K562 (cell line): ENCODE measurements at regions not wholly inside any gene's neighbourhood (a gene's known extent, or its start where the extent isn't known, plus 50 kb on each side); places are given as distances from the start of the nearest gene placed in this dataset.

Source experiments
- ATAC-seq: fragments of 200-7000 bp; cut with Tn5 transposase; 3 replicates; pipeline ENCODE4 v1.9.1; 2020; ENCODE audit warnings: moderate library complexity
- BruUV-seq: library from RNA; stranded (reverse); fragments of 400-500 nt; replicated peaks from 2 replicates; lab custom pipeline; 2021; lab: Mats Ljungman, UMichigan
- CTCF ChIA-PET: fragments of 300-600 bp; formaldehyde crosslinking; extraction: SDS; loops from one replicate; lab custom pipeline; 2021; ENCODE audit warnings: low intra/inter-chr PET ratio; lab: Yijun Ruan, JAX
- POLR2A ChIA-PET: fragments of 300-600, 350-650 bp; sonication (Branson Sonifier 250); formaldehyde crosslinking; extraction: SDS; loops from one replicate; lab custom pipeline; 2021; ENCODE audit warnings: antibody characterized with exemption, inconsistent platforms; lab: Yijun Ruan, JAX
- DNase-seq, 4 experiments: peaks; one replicate each; pipeline versions ENCODE4 v3.0.0 to v3.0.0-alpha.2; 2011 to 2018; ENCODE audit warnings: low spot score in 3 of 4, mixed read lengths in 3 of 4; ENCODE audit errors: extremely low read depth in 1 of 4
- FAIRE-seq: peaks from 2 replicates; lab custom pipeline; 2011; peaks lifted over from hg19 to GRCh38; lab: Jason Lieb, UNC
- H2AFZ ChIP-seq: 2 replicates; pipeline ENCODE4 v1.6.0; 2011; ENCODE audit warnings: low read depth, low read length, control low read depth, inconsistent platforms
- H3K27ac ChIP-seq: fragments of 200-600 bp; 3 replicates; pipeline ENCODE4 v1.8.0; 2011; ENCODE audit warnings: low read depth, mild to moderate bottlenecking, control low read depth, inconsistent platforms, low read length, moderate library complexity, mixed read lengths; ENCODE audit errors: extremely low read depth
- H3K27me3 ChIP-seq, 2 experiments: fragments of 300-600 bp in 1 of 2; 2 replicates in 1 of 2; 3 replicates in 1 of 2; pipeline versions ENCODE4 v1.6.0 to v1.8.0; 2011; ENCODE audit warnings: inconsistent platforms in 2 of 2, low read length in 2 of 2, mild to moderate bottlenecking in 1 of 2, mixed read lengths in 1 of 2, moderate library complexity in 1 of 2; ENCODE audit not compliant: control insufficient read depth in 2 of 2, insufficient read depth in 2 of 2
- H3K36me3 ChIP-seq: fragments of 300-600 bp; 3 replicates; pipeline ENCODE4 v1.8.0; 2011; ENCODE audit warnings: mild to moderate bottlenecking, low read length, inconsistent platforms; ENCODE audit not compliant: control insufficient read depth, insufficient read depth
- H3K4me1 ChIP-seq, 2 experiments: fragments of 200-600 bp in 1 of 2; replicated peaks in 1 of 2; 2 replicates in 1 of 2; 3 replicates in 1 of 2; pipeline versions ENCODE4 v1.5.1 to v1.8.0; 2011; ENCODE audit warnings: inconsistent platforms in 2 of 2, low read length in 2 of 2, mild to moderate bottlenecking in 1 of 2, mixed read lengths in 1 of 2, moderate library complexity in 1 of 2; ENCODE audit not compliant: control insufficient read depth in 2 of 2, insufficient read depth in 2 of 2
- H3K4me2 ChIP-seq: 2 replicates; pipeline ENCODE4 v1.6.1; 2011; ENCODE audit warnings: low read length, control low read depth, inconsistent platforms, mixed read lengths; ENCODE audit not compliant: insufficient read depth
- H3K4me3 ChIP-seq: fragments of 200-600 bp; sonication (generic), shearing (Covaris generic); 2 replicates; pipeline ENCODE4 v1.5.1; 2016; ENCODE audit warnings: control low read depth, inconsistent platforms
- H3K79me2 ChIP-seq: fragments of 200-600 bp; 3 replicates; pipeline ENCODE4 v1.8.0; 2011; ENCODE audit warnings: low read length, inconsistent platforms; ENCODE audit not compliant: control insufficient read depth, insufficient read depth
- H3K9ac ChIP-seq, 2 experiments: 2 replicates each; pipeline versions ENCODE4 v1.6.0 to v1.6.1; 2011; ENCODE audit warnings: low read depth in 2 of 2, low read length in 2 of 2, control low read depth in 1 of 2, inconsistent platforms in 1 of 2, mild to moderate bottlenecking in 1 of 2, mixed read lengths in 1 of 2; ENCODE audit not compliant: insufficient read depth in 1 of 2
- H3K9me1 ChIP-seq: one replicate; pipeline ENCODE4 v1.6.0; 2011; ENCODE audit warnings: inconsistent platforms, mild to moderate bottlenecking, low read length, moderate library complexity; ENCODE audit not compliant: control insufficient read depth, insufficient read depth
- H3K9me3 ChIP-seq: replicated peaks from 2 replicates; pipeline ENCODE4 v1.5.1; 2011; ENCODE audit warnings: low read depth, low read length, inconsistent platforms; ENCODE audit not compliant: control insufficient read depth, insufficient read depth
- H4K20me1 ChIP-seq: replicated peaks from 2 replicates; pipeline ENCODE4 v1.6.1; 2011; ENCODE audit warnings: low read length, inconsistent platforms, mixed read lengths; ENCODE audit not compliant: control insufficient read depth, insufficient read depth
- E2F3 ChIP-seq: fragments of 250-450 bp; sonication (Bioruptor Pico); IDR thresholded peaks from 2 replicates; pipeline ENCODE4 v1.4.0; 2020; ENCODE audit warnings: mild to moderate bottlenecking
- ZBTB7A ChIP-seq: IDR thresholded peaks from 2 replicates; pipeline ENCODE4 v1.6.1; 2011; ENCODE audit warnings: low read depth, mild to moderate bottlenecking, low read length, moderate library complexity, borderline replicate concordance; ENCODE audit not compliant: control insufficient read depth
- WGBS: fragments of 100-300 bp; shearing (Covaris generic); methylation state at CpG from one replicate; pipeline ENCODE4 v1.1.6; 2016; ENCODE audit warnings: low coverage, mixed read lengths; ENCODE audit not compliant: insufficient coverage; ENCODE audit errors: missing lambda C conversion rate; 5-methylcytosine and 5-hydroxymethylcytosine counted together
- in situ Hi-C: fragments of 300-500 bp; cut with MboI; formaldehyde crosslinking; loops from 4 replicates; pipeline ENCODE4 v1.15.0; 2018; ENCODE audit warnings: inconsistent platforms, mixed read lengths
- intact Hi-C: fragments of 100-400 bp; cut with micrococcal nuclease; formaldehyde crosslinking; loops from 2 replicates; pipeline ENCODE4 v1.14.2; 2022
- TF ChIP-seq, protein P1 (sequence below): sonication (generic); formaldehyde crosslinking; IDR thresholded peaks from 2 replicates; pipeline ENCODE4 v1.8.0; 2022; ENCODE audit warnings: mild to moderate bottlenecking, missing genetic modification reagents
- TF ChIP-seq, protein P2 (sequence below): IDR thresholded peaks from 2 replicates; pipeline ENCODE4 v1.6.1; 2011; ENCODE audit warnings: borderline replicate concordance, low read depth, mild to moderate bottlenecking, moderate library complexity, low read length; ENCODE audit not compliant: insufficient read depth, poor library complexity, severe bottlenecking

- no peak for ATAC-seq
- POLR2A ChIA-PET = no interaction called here
- Histone ChIP-seq H2AFZ (no peak overlapping the region), H3K27ac (no peak overlapping the region), H3K9me3 (no peaks in the 10 kb centered on the region), H3K4me3 (no peak overlapping the region), H3K4me2 (no peak overlapping the region), H3K9me1 (no peaks in the 10 kb centered on the region), H3K4me1 (no peaks in the 10 kb centered on the region), H4K20me1 (no peaks in the 10 kb centered on the region), H3K27me3 (no peaks in the 10 kb centered on the region; a peak in 1 of 5 replicates), H3K79me2 (no peaks in the 10 kb centered on the region), H3K36me3 (no peaks in the 10 kb centered on the region), H3K9ac (no peak overlapping the region)
- in situ Hi-C loops = no loop called here
- CTCF ChIA-PET = no interaction called here
- no peak for FAIRE-seq
- TF ChIP-seq, protein P1, sequence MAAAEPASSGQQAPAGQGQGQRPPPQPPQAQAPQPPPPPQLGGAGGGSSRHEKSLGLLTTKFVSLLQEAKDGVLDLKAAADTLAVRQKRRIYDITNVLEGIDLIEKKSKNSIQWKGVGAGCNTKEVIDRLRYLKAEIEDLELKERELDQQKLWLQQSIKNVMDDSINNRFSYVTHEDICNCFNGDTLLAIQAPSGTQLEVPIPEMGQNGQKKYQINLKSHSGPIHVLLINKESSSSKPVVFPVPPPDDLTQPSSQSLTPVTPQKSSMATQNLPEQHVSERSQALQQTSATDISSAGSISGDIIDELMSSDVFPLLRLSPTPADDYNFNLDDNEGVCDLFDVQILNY (CRISPR knock-in tag) = no peak
- no peak for TF ChIP-seq ZBTB7A
- intact Hi-C loops = no loop called here
- DNase-seq = no peak
- WGBS = 2% methylated on average over 17 of the region's 24 CpGs
- BruUV-seq = no TSS peak
These were observed 1136.9 kb downstream of the BRD1 start for GRCh38 chr22:48690583-48691317.

GRCh38 chr22:48689206-48689605 is 1138.5 kb downstream of the BRD1 start:
- WGBS = under 1% methylated on average over 12 of the region's 18 CpGs
- no peaks in the 10 kb centered on the region for H3K9me1 ChIP-seq
- no peaks in the 10 kb centered on the region for H3K4me1 ChIP-seq
- H3K9ac ChIP-seq = no peak overlapping the region
- no TSS peak for BruUV-seq
- H3K9me3 ChIP-seq = no peaks in the 10 kb centered on the region
- no peak for DNase-seq
- no peaks in the 10 kb centered on the region for H4K20me1 ChIP-seq
- no peaks in the 10 kb centered on the region; a peak in 1 of 5 replicates for H3K27me3 ChIP-seq
- no peak overlapping the region for H3K4me2 ChIP-seq
- ChIA-PET POLR2A (no interaction called here), CTCF (no interaction called here)
- FAIRE-seq = no peak
- TF ChIP-seq E2F3 = no peak
- TF ChIP-seq, protein P2, sequence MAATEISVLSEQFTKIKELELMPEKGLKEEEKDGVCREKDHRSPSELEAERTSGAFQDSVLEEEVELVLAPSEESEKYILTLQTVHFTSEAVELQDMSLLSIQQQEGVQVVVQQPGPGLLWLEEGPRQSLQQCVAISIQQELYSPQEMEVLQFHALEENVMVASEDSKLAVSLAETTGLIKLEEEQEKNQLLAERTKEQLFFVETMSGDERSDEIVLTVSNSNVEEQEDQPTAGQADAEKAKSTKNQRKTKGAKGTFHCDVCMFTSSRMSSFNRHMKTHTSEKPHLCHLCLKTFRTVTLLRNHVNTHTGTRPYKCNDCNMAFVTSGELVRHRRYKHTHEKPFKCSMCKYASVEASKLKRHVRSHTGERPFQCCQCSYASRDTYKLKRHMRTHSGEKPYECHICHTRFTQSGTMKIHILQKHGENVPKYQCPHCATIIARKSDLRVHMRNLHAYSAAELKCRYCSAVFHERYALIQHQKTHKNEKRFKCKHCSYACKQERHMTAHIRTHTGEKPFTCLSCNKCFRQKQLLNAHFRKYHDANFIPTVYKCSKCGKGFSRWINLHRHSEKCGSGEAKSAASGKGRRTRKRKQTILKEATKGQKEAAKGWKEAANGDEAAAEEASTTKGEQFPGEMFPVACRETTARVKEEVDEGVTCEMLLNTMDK = no peak
- no peak overlapping the region for H3K4me3 ChIP-seq
- in situ Hi-C loops (no loop called here), intact Hi-C loops (no loop called here)
- no peaks in the 10 kb centered on the region for H3K36me3 ChIP-seq
- no peak overlapping the region for H3K27ac ChIP-seq
- H2AFZ ChIP-seq = no peak overlapping the region
- ATAC-seq = no peak
- H3K79me2 ChIP-seq = no peaks in the 10 kb centered on the region
